Transverse colon (tissue), 4 donors: ENCODE measurements at regions not wholly inside any gene's neighbourhood (a gene's known extent, or its start where the extent isn't known, plus 50 kb on each side); places are given as distances from the start of the nearest gene placed in this dataset.

Experiments
- EP300 ChIP-seq: sonication (generic); formaldehyde crosslinking; IDR thresholded peaks from one replicate; pipeline ENCODE4 v1.6.1; 2017; ENCODE audit warnings: antibody characterized with exemption, low read depth
- POLR2A ChIP-seq: fragments of 450-650 bp; IDR thresholded peaks from one replicate; pipeline ENCODE4 v1.6.1; 2016; ENCODE audit warnings: antibody characterized with exemption, mild to moderate bottlenecking, moderate library complexity
- POLR2AphosphoS5 ChIP-seq, 3 donors: sonication (generic); formaldehyde crosslinking; IDR thresholded peaks; one replicate each; pipeline ENCODE4 v1.6.1; 2016; ENCODE audit warnings: antibody characterized with exemption in 3 of 3
- TF ChIP-seq, protein P1 (sequence below), 5 experiments: fragments of 200-600 bp in 3 of 5; fragments of 450-650 bp in 2 of 5; sonication (generic) in 3 of 5; IDR thresholded peaks; 1 replicate in 2 of 5; 2 replicates in 3 of 5; pipeline ENCODE4 v1.5.1; 2016 to 2017; ENCODE audit warnings: antibody characterized with exemption in 5 of 5, inconsistent platforms in 3 of 5, mild to moderate bottlenecking in 2 of 5, moderate library complexity in 1 of 5

DNA sequence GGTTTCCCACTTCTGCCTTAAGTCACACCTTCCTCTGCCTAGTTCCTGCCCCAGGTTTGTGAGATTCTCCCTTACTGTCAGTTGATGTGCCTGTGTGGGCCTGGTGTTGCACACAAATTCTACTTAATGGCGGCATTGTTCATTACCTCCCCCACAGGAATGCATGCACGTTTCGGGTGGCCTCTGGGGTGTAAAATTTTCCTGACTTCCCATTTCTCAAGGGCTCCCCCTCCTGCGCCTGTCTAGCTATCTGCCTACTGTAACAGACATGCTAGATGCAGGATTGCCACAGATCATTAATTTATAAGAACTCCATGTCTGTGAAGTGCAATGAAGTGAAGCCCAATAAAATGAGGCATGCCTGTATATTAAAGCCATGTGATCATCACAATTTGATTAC is 1466.3 kb downstream of the PCDH9 start:
- TF ChIP-seq, protein P1, sequence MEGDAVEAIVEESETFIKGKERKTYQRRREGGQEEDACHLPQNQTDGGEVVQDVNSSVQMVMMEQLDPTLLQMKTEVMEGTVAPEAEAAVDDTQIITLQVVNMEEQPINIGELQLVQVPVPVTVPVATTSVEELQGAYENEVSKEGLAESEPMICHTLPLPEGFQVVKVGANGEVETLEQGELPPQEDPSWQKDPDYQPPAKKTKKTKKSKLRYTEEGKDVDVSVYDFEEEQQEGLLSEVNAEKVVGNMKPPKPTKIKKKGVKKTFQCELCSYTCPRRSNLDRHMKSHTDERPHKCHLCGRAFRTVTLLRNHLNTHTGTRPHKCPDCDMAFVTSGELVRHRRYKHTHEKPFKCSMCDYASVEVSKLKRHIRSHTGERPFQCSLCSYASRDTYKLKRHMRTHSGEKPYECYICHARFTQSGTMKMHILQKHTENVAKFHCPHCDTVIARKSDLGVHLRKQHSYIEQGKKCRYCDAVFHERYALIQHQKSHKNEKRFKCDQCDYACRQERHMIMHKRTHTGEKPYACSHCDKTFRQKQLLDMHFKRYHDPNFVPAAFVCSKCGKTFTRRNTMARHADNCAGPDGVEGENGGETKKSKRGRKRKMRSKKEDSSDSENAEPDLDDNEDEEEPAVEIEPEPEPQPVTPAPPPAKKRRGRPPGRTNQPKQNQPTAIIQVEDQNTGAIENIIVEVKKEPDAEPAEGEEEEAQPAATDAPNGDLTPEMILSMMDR (IDR thresholded peaks at IDR 0.05): no peak
- TF ChIP-seq POLR2AphosphoS5 (IDR thresholded peaks at IDR 0.05) (no peak), POLR2A (no peak), EP300 (no peak)
